ENCODE measurements at regions not wholly inside any gene's neighbourhood (a gene's known extent, or its start where the extent isn't known, plus 50 kb on each side); places are given as distances from the start of the nearest gene placed in this dataset.

DNA sequence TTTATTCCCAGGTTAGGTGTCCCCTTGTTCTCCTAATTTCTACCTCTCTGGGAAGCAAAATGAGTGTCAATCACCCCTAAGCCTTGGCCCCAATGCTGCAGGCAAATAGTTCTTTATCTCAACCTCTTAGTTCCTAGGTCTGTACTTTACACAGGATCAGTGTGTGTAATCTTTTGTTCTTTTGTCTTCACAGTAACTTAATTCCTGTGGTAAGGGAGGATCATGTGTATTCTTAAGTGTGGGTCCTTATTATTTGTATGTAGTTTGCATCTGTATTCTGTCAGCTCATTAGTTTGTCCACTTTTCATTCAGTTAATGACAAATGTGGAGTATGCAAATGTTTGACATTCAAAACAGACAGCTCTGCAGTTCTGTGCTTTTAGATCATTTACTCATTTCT is 166.7 kb downstream of the FAT3 start:
- ATAC-seq (no peak), DNase-seq (ENCODE audit: low read depth in 1 of 2, low spot score in 1 of 2) (no peak), FAIRE-seq (no peak)
- H3K27ac ChIP-seq = no peak overlapping the region
- no peak overlapping the region for H3K4me3 ChIP-seq
- H3K4me1 ChIP-seq = 0 out of 3 replicates have a peak, but pooled peaks cover 6% of the 10 kb centered on the region
- TF ChIP-seq POLR2AphosphoS2 (conservative IDR thresholded peaks at IDR 0.05; ENCODE audit: low read length) (no peak), PBX3 (IDR thresholded peaks at IDR 0.05) (no peak), TP53 (CRISPR knock-in tag; IDR thresholded peaks at IDR 0.05) (no peak), RARB (CRISPR knock-in tag; IDR thresholded peaks at IDR 0.05) (no peak)
- TF ChIP-seq, protein P1, sequence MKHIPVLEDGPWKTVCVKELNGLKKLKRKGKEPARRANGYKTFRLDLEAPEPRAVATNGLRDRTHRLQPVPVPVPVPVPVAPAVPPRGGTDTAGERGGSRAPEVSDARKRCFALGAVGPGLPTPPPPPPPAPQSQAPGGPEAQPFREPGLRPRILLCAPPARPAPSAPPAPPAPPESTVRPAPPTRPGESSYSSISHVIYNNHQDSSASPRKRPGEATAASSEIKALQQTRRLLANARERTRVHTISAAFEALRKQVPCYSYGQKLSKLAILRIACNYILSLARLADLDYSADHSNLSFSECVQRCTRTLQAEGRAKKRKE (CRISPR knock-in tag; IDR thresholded peaks at IDR 0.05; ENCODE audit: low read depth) = no peak
- ChIA-PET CTCF (interaction anchor here (0.7 kb wide), 1 partner anchor 1158 kb away, joined by 3 read pairs; no protein-coding TSS in a partner anchor), POLR2A (no interaction called here)
- no peak overlapping the region for H3K4me2 ChIP-seq
- H3K9me3 ChIP-seq = no peaks in the 10 kb centered on the region

DNA sequence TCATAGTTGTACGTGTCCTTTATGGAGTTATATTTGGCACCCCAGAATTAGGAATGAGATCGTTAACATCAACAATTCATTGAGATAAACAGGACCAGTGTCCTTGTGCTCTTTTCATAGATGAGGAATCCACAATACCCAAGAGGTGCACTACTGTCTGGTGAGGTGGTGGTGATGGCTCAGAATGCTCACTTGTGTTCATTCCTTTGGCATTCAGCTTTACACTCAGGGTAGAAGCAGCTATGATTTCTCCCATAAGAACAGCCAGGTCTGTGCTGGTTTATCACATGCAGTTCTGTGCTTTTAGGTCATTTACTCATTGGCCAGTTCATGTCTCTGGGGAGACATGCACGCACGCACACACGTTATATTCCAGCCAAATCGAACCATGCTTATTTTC is 167.2 kb downstream of the FAT3 start:
- POLR2A ChIA-PET = no interaction called here
- CTCF ChIA-PET = no interaction called here
- H3K4me2 ChIP-seq = no peak overlapping the region
- FAIRE-seq = no peak
- TF ChIP-seq FOSL2 (IDR thresholded peaks at IDR 0.05) = no peak
- TF ChIP-seq FOSL2 (CRISPR knock-in tag; IDR thresholded peaks at IDR 0.05) = no peak
- no peak for TF ChIP-seq PBX3 (IDR thresholded peaks at IDR 0.05)
- TF ChIP-seq MAX (IDR thresholded peaks at IDR 0.05) = no peak
- TF ChIP-seq GATA3 (IDR thresholded peaks at IDR 0.05; ENCODE audit: borderline replicate concordance) = no peak
- no peak for TF ChIP-seq MAZ (IDR thresholded peaks at IDR 0.05; ENCODE audit: borderline replicate concordance, low read depth, low read length)
- no peak for TF ChIP-seq ESRRA (IDR thresholded peaks at IDR 0.05; ENCODE audit: borderline replicate concordance, low read length)
- no peak overlapping the region for H3K4me3 ChIP-seq
- 64% methylated on average over 6 of the region's 6 CpGs for WGBS (ENCODE audit: missing lambda C conversion rate)
- no peak for DNase-seq (ENCODE audit: low read depth in 1 of 2, low spot score in 1 of 2)
- no peaks in the 10 kb centered on the region for H3K9me3 ChIP-seq
- ATAC-seq = no peak
- H3K4me1 ChIP-seq = 0 out of 3 replicates have a peak, but pooled peaks cover 7% of the 10 kb centered on the region
- no peak overlapping the region for H3K27ac ChIP-seq

DNA sequence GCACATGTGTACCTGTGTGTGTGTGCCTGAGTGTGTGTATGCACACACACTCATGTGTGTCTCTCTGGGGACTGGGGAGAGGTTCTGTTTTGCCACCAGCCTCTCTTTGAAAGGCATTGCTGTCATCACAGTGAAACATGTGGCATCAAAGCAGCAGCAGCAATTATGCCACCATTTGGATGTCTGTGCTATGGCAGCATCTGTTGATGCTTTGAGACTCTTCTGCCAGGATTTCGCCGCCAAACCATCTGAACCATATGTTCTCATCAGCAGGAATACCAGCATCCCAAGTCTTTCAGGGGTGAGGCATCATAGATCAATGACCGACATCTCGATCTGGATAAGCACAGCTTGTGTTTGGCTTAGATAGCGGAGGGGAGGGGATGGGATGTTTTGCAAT is 168.6 kb downstream of the FAT3 start:
- FAIRE-seq (no peak), ATAC-seq (no peak), DNase-seq (ENCODE audit: low read depth in 1 of 2, low spot score in 1 of 2) (no peak)
- no peak overlapping the region for H3K4me3 ChIP-seq
- 0 out of 3 replicates have a peak, but pooled peaks cover 7% of the 10 kb centered on the region for H3K4me1 ChIP-seq
- WGBS (ENCODE audit: missing lambda C conversion rate) = 87% methylated on average over 5 of the region's 5 CpGs
- CTCF ChIA-PET = no interaction called here
- H3K9me3 ChIP-seq = no peaks in the 10 kb centered on the region
- POLR2A ChIA-PET = no interaction called here
- TF ChIP-seq ESRRA (IDR thresholded peaks at IDR 0.05; ENCODE audit: borderline replicate concordance, low read length) (no peak), EHMT2 (IDR thresholded peaks at IDR 0.05; ENCODE audit: low read depth) (no peak), BCL3 (IDR thresholded peaks at IDR 0.05) (no peak), TFCP2L1 (CRISPR knock-in tag; IDR thresholded peaks at IDR 0.05) (no peak)
- no peak overlapping the region for H3K27ac ChIP-seq
- no peak overlapping the region for H3K4me2 ChIP-seq

- no peak for ATAC-seq
These were observed 171.5 kb downstream of the FAT3 start for GRCh38 chr11:92396133-92396532.

More at GRCh38 chr11:92396133-92396532, 171.5 kb downstream of the FAT3 start:
- no peaks in the 10 kb centered on the region for H3K9me3 ChIP-seq
- CTCF ChIA-PET = interaction anchor here (0.6 to 1.4 kb wide), 3 partner anchors 13 to 180 kb away, joined by 3 read pairs; no protein-coding TSS in a partner anchor
- 75% methylated on average over 1 of the region's 1 CpG for WGBS (ENCODE audit: missing lambda C conversion rate)
- DNase-seq (ENCODE audit: low read depth in 1 of 2, low spot score in 1 of 2) (no peak), FAIRE-seq (no peak)
- no peak overlapping the region for H3K4me3 ChIP-seq
- H3K4me1 ChIP-seq = 0 out of 3 replicates have a peak, but pooled peaks cover 7% of the 10 kb centered on the region
- POLR2A ChIA-PET = no interaction called here
- no peak overlapping the region for H3K27ac ChIP-seq
- H3K4me2 ChIP-seq = peak overlapping the region; percentile 34; the same call in 1 of the 3 replicates
- TF ChIP-seq CHD2 (IDR thresholded peaks at IDR 0.05; ENCODE audit: low read length, partially characterized antibody) (no peak), BHLHE40 (IDR thresholded peaks at IDR 0.05; ENCODE audit: low read depth, low read length) (no peak), CBX8 (IDR thresholded peaks at IDR 0.05) (no peak), JUNB (IDR thresholded peaks at IDR 0.05) (no peak), ELK1 (IDR thresholded peaks at IDR 0.05; ENCODE audit: low read depth, low read length) (no peak), HDAC2 (IDR thresholded peaks at IDR 0.05) (no peak), MYC (IDR thresholded peaks at IDR 0.05; ENCODE audit: borderline replicate concordance, low read length) (no peak), HMGXB4 (CRISPR knock-in tag; IDR thresholded peaks at IDR 0.05; ENCODE audit: borderline replicate concordance) (no peak), TFCP2L1 (CRISPR knock-in tag; IDR thresholded peaks at IDR 0.05) (no peak), HEYL (CRISPR knock-in tag; IDR thresholded peaks at IDR 0.05) (no peak), NR3C1 (IDR thresholded peaks at IDR 0.05) (no peak), POLR2A (IDR thresholded peaks at IDR 0.05; ENCODE audit: low read length) (no peak), MAFK (IDR thresholded peaks at IDR 0.05; ENCODE audit: partially characterized antibody) (no peak)
